ENCODE measurements at regions not wholly inside any gene's neighbourhood (a gene's known extent, or its start where the extent isn't known, plus 50 kb on each side); places are given as distances from the start of the nearest gene placed in this dataset.

DNA sequence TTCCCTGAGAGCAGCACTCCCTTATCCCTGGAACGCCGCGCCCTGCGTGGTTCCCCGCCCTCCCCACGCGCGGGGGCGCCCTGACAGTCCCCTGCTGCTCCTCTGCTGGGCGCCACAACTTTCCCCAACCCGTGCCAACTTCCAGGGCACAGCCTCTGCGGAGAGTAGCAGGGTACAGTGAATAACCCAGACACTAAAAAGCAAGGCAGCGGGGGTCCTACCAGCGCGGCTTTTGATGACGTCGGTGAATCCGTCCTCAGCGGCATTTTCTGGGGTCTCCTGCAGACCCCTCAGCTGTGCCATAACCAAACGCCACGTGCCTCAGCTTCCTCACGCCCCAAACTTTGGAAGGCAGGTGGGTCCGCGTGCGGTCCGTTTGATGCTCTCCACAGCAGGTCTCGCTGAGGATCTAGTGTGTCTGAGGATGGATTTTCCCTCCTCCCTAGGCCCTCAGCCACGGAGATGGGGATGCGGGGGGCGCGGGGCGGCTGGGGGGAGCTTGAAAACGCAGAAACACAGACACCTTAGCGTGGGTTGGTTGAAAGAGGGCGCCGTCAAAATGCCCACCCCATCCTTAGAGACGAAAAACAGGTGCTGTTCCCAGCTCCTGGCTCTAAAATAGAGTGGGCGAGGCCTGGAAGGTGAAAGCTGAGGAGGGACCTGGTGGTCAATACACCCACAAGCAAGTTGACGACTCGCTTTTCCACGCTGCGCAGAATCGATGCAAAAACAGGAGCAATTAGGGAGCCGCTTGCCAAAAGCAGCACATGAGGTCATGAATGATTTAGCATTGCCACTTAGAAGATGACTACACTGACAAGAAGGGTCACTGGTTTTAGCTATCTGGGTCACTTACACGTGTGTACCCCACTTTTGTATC is 405.6 kb downstream of the FAM47A start:
- DNase-seq (ENCODE audit: low spot score), result peak; percentile 1

DNA sequence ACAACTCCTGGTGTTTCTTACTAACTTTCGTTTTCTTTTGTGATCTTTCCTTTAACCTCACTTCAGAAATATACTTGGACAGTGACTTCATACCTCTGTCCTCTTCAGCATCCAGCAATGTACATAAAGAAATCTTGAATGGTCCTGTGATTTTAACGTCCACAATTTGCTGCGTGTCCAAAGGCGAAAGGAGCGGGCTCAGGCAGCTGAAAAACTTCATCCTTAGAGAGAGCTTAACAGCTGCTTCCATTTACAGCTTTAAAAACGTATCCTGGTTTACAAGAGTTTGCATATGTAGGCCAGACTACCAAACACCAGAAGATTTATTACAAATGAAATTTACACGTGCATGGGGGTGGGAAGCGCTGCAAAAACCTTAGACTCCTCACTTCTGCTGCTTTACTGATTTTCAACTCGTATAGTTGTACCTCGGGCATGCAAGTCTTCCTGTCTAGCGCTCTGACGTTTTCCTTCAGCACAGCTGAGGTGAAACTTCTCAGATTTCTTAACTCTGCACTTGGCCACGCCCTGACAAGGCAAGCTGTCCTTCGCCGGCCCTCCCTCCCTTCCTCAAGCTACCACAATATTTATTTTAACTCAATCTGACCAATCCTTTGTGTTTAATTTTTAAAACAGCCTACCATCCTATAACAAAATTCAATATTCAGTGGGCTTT is 406.4 kb downstream of the FAM47A start:
- DNase-seq (ENCODE audit: low spot score), result peak; percentile 35

DNA sequence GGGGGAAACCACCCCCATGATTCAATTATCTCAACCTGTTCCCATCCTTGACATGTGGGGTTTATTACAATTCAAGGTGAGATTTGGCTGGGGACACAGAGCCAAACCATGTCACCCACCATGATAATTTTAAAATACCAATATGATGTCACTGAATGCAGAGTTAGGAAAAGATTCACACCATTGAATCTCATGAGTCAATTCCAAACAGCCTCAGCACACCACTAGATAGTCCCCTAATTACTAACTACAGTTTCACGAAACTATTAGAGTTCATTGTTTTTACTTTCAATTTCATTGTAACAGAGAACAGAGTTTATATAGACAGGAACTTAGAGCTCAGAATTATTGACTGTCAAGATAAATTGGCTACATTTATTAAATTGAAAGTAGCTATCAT is 410.2 kb downstream of the FAM47A start:
- no peak for DNase-seq (ENCODE audit: low spot score)

DNA sequence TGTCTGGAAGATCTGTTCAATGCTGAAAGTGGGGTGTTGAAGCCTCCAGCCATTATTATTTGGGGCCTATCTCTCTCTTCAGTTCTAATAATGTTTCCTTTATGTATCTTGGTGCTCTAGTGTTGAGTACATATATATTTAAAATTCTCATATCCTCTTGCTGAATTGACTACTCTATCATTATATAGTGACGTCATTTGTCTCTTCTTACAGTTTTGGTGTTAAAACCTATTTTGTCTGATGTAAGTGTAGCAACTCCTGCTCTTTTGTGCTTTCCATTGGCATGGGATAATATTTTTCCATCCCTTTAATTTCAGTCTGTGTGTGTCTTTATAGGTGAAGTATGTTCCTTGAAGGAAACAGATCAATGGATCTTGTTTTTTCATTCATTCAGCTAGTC is 446.0 kb downstream of the FAM47A start:
- DNase-seq (ENCODE audit: low spot score), result no peak

Measured in iPS-NIHi11 (cell line).